ENCODE measurements at regions not wholly inside any gene's neighbourhood (a gene's known extent, or its start where the extent isn't known, plus 50 kb on each side); places are given as distances from the start of the nearest gene placed in this dataset.
A peak's percentile ranks its signal among the peaks of the same experiment; 100 is the strongest.

DNA sequence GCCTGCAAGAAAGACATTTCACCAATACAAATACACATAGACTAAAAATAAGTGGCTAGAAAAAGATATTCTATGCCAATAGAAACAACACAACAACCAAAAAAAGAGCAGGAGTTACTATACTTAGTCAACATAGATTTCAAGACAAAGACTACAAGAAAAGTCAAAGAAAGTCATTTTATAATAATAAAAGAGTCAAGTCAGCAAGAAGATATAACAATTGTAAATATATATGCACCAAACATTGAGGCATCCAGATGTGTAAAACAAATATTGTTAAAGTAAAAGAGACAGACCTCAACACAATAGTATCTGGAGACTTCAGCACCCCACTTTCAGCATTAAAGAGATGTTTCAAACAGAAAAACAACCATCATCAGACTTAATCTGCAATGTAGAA lies 104.6 kb downstream of the AMY1C start:
- H3K27me3 Mint-ChIP-seq: no peaks in the 10 kb centered on the region
- no peaks in the 10 kb centered on the region for H3K4me1 Mint-ChIP-seq
- ATAC-seq: no peak
- peaks cover 17% of the 10 kb centered on the region for H3K9me3 Mint-ChIP-seq
- no peaks in the 10 kb centered on the region for H3K36me3 Mint-ChIP-seq
- no peak overlapping the region for H3K27ac Mint-ChIP-seq
- H3K4me3 Mint-ChIP-seq: no peak overlapping the region

DNA sequence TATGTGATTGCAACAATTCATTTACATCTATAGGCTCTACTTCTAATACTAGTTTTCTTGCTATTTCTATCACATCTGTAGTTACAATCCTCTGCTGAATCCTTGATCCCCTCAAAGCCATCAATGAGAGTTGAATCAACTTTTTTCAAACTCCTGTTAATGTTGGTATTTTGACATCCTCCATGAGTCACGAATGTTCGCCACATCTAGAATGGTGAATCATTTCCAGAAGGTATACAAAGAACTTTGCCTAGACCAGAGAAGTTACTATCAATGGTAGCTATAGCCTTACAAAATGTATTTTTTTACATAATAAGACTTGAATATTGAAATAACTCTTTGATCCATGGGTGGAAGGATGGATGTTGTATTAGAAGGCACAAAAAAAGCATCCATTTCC lies 110.0 kb downstream of the AMY1C start:
- peaks cover 8% of the 10 kb centered on the region for H3K9me3 Mint-ChIP-seq
- H3K4me3 Mint-ChIP-seq: no peak overlapping the region
- no peak for ATAC-seq
- no peaks in the 10 kb centered on the region for H3K4me1 Mint-ChIP-seq
- no peaks in the 10 kb centered on the region for H3K36me3 Mint-ChIP-seq
- no peak overlapping the region for H3K27ac Mint-ChIP-seq
- H3K27me3 Mint-ChIP-seq: no peaks in the 10 kb centered on the region

DNA sequence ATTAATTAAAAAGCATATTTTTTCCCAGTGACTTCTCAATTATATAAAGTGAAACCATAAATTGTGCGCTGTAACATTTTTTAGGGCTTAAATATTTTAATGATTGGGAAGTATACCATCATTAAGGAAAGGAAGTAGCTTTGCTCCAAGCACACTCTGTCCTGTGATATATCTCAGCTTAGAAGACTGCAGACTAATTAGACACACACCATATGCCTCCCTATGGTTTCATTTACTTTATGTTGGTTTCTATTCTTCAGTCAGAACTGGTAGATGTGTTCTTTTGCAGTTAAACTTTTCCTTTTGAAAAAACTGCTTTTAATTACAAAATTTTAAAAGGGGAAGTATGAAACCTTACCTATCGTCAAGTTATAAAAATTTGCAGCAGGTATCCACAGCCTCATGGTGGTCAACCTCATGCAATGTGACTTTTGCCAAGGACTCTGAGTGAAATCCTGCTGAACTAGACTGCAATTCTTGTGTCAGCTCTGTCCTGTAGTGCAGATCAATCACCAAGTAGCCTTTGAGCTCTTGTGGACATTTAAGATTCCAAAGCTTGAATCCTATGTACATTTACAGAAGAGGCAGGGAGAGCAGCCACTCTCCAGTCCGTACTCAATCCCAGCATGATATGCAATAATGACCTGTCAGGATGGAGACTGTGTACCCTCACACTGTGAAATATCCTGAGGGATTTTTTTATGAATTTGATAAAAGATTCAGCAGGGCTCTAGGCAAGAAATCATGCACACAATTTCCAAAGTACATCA lies 149.1 kb downstream of the AMY1C start:
- no peak for ATAC-seq
- H3K4me3 Mint-ChIP-seq: no peak overlapping the region
- no peak overlapping the region for H3K27ac Mint-ChIP-seq
- no peaks in the 10 kb centered on the region for H3K36me3 Mint-ChIP-seq
- H3K27me3 Mint-ChIP-seq: no peaks in the 10 kb centered on the region
- peaks cover 3% of the 10 kb centered on the region for H3K9me3 Mint-ChIP-seq
- H3K4me1 Mint-ChIP-seq: no peaks in the 10 kb centered on the region

DNA sequence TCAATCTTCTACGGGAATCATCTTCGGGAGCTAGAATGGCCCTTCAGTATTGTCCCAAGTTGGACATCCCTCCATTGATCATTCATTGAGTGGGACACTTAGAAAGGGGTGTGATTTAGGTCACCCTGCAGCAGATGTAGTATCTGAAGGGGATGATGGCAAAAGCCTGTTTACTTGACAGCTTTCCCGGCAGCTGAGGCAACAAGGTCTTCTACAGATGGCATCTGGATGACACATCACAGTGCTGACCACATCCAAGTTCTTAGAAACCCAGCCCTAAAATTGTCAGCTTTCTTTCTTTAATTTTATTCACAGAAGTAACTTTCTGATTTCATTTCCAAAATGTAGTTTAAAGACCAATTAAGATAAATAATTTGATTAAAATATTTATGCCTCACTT lies 150.3 kb downstream of the AMY1C start:
- Mint-ChIP-seq H3K27ac (no peak overlapping the region), H3K4me1 (no peaks in the 10 kb centered on the region), H3K9me3 (peaks cover 3% of the 10 kb centered on the region), H3K27me3 (no peaks in the 10 kb centered on the region), H3K4me3 (no peak overlapping the region), H3K36me3 (no peaks in the 10 kb centered on the region)
- no peak for ATAC-seq

DNA sequence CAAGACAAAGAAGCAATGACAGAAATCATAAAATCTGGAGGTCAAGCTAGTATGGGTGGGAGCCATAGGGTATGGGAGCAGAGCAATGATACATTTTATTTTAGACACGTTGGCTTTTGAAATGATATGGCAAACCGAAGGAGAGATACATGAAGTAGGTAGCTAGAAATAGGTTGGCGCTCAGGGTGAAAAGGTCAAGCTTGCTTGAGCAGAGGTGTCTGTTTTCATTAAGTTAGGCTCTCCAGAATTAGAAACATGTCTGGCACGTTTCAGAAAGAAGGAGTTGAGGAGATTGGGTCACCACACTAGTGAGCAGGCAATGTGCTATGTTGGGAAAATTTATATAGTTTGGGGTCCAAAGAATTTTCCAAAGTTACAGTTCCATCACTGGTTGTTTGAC lies 151.4 kb downstream of the AMY1C start:
- Mint-ChIP-seq H3K27me3 (no peaks in the 10 kb centered on the region), H3K4me3 (no peak overlapping the region), H3K9me3 (peaks cover 3% of the 10 kb centered on the region), H3K27ac (no peak overlapping the region), H3K36me3 (no peaks in the 10 kb centered on the region), H3K4me1 (no peaks in the 10 kb centered on the region)
- no peak for ATAC-seq

DNA sequence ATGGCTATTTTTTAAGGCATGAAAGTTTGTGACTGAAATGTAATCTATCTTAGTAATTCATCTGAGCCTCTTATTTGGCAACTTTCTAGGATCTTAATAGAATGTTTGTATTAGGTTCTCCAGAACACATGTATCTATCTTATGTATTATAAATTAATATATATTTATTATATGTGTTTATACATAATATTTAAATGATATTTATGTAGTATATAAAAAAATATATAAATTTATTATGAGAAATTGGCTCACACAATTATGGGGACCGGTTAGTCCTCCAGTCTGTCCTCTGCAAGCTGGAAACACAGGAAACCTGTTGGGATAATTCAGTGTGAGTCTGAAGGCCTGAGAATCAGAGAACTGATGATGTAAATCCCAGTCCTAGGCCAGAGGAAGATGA lies 155.7 kb downstream of the AMY1C start:
- Mint-ChIP-seq H3K27me3 (no peaks in the 10 kb centered on the region), H3K27ac (no peak overlapping the region), H3K4me1 (peaks cover 7% of the 10 kb centered on the region), H3K9me3 (peaks cover 3% of the 10 kb centered on the region), H3K4me3 (no peak overlapping the region), H3K36me3 (no peaks in the 10 kb centered on the region)
- ATAC-seq: no peak

DNA sequence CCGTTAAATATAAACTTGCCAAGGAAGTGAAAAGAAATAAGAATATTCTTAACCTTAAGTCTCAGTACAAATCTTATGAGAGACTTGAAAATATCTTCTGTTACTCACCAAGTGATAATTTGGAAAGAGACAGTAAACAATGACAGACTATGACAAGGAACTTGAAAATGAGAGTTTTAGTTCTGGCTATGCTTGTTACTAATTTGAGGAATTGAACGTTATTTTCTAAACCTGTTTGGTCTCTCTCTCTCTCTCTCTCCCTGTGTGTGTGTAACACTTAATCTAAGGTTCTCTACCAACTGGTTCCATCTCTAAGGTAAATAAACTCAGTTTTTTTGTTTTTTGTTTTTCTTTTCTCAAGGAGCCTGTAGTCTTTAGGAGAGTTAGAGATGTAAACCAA lies 161.8 kb downstream of the AMY1C start:
- Mint-ChIP-seq H3K27me3 (no peaks in the 10 kb centered on the region), H3K9me3 (no peaks in the 10 kb centered on the region), H3K27ac (no peak overlapping the region), H3K4me1 (peaks cover 7% of the 10 kb centered on the region), H3K4me3 (no peak overlapping the region), H3K36me3 (no peaks in the 10 kb centered on the region)
- ATAC-seq: no peak

DNA sequence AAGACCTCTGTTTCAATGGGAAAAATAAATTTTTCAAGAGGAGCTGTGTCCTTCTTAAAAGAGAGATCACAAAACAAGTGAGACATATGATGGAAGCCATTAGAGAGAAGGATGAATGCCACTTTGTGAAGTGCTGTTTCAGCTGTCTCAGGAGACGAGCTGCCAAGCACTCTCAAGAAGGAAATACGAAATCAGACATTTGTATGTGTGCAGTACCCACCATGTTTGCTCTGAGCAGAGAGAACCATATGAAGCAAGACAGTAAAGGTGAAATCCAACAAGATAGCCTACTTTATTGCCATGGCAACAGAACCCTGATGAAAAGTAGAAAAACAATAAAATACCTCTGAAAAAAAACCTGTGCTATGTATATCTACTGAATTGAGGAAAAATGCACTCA lies 168.1 kb downstream of the AMY1C start:
- H3K27me3 Mint-ChIP-seq: no peaks in the 10 kb centered on the region
- no peak overlapping the region for H3K27ac Mint-ChIP-seq
- no peak for ATAC-seq
- no peaks in the 10 kb centered on the region for H3K36me3 Mint-ChIP-seq
- H3K9me3 Mint-ChIP-seq: no peaks in the 10 kb centered on the region
- H3K4me1 Mint-ChIP-seq: no peaks in the 10 kb centered on the region
- no peak overlapping the region for H3K4me3 Mint-ChIP-seq

DNA sequence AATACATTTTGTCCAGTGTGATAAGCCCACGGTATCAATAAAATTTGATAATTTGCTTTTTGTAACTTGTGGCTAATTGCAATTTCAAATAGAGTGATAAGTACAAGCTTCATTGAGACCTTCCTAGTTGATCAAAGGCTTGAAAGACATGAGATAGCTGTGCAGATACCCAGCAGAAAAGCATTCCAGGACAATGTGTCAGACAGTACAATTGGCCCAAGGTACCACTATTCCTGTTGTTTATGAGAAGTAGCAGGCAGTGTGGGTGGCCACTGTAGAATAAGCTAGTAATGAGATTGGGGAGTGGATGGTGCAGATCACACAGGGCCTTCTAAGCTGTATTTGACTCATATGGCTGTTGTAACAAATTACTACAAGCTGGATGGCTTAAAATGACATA lies 182.2 kb downstream of the AMY1C start:
- H3K4me3 Mint-ChIP-seq: no peak overlapping the region
- no peak overlapping the region for H3K27ac Mint-ChIP-seq
- no peaks in the 10 kb centered on the region for H3K36me3 Mint-ChIP-seq
- peaks cover 3% of the 10 kb centered on the region for H3K9me3 Mint-ChIP-seq
- ATAC-seq: no peak
- no peaks in the 10 kb centered on the region for H3K27me3 Mint-ChIP-seq
- H3K4me1 Mint-ChIP-seq: no peaks in the 10 kb centered on the region

DNA sequence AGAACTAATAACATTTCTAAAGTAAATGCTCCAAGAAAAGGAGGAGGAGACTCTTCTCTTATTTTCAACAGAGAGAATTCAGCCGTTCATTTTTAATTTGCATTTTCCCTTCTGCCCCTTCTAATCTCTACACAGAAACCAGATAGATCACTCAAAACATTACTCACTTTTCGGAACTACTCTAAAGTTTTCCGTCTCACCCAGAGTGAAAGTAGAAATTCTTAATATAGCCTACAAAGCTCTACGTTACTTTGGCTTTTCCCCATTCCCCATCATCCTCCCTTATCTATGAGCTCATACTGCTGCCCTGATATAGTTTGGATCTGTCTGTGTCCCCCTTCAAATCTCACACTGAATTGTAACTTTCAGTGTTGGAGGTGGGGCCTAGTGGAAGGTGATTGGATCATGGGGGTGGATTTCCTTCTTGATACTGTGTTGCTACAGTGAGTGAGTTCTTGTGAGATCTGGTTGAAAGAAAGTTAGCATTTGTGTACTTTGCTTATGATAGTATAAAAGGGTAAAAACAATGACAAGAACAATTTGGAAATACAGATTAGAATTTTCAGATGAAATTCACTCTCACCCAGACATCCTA lies 188.2 kb downstream of the AMY1C start:
- ATAC-seq: peak; percentile 80
- no peaks in the 10 kb centered on the region for H3K36me3 Mint-ChIP-seq
- no peaks in the 10 kb centered on the region for H3K9me3 Mint-ChIP-seq
- peak overlapping the region; percentile 80 for H3K27ac Mint-ChIP-seq
- no peaks in the 10 kb centered on the region for H3K27me3 Mint-ChIP-seq
- H3K4me1 Mint-ChIP-seq: no peaks in the 10 kb centered on the region
- peak overlapping the region; percentile 39 for H3K4me3 Mint-ChIP-seq

DNA sequence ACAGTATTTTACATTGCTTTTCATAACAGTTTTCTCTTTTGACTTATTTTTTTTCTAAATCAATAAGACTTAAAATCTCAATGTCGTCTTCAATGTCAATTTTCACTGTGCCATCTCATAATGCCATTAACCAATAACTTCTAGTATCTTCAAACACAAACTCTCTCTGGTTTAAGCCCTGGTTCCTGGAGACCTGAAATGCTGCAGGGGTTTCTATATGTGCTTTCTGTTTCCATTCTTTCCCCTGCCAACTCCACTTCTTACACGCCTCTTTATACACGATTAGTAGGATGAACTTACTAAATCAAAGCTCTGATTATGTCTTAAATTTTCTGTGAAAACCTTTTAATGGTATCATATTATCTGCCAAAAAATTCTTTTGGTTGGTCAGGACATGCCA lies 191.4 kb downstream of the AMY1C start:
- no peaks in the 10 kb centered on the region for H3K4me1 Mint-ChIP-seq
- no peak overlapping the region for H3K4me3 Mint-ChIP-seq
- no peaks in the 10 kb centered on the region for H3K9me3 Mint-ChIP-seq
- no peak overlapping the region for H3K27ac Mint-ChIP-seq
- ATAC-seq: no peak
- H3K27me3 Mint-ChIP-seq: no peaks in the 10 kb centered on the region
- no peaks in the 10 kb centered on the region for H3K36me3 Mint-ChIP-seq

DNA sequence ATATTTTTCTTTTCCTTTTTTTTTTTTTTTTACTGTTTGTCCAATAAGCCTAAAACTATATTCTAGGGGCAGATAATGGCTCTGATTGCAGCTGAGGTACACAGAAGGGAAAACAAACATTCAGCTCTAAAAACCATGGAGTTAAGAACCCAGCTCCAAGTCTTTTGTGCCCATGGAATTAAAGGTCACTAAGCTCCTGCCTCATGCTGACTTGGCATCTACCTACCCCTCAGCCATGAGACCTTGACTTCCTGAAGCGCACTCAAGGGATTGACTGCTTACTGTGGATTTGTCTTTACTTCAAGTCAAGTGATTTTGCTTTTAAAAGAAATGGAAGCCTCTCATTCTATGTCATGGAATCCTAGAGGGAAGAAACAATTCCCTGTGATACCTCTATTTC lies 192.3 kb downstream of the AMY1C start:
- Mint-ChIP-seq H3K4me3 (no peak overlapping the region), H3K27ac (no peak overlapping the region), H3K27me3 (no peaks in the 10 kb centered on the region), H3K9me3 (no peaks in the 10 kb centered on the region), H3K4me1 (no peaks in the 10 kb centered on the region), H3K36me3 (no peaks in the 10 kb centered on the region)
- no peak for ATAC-seq

DNA sequence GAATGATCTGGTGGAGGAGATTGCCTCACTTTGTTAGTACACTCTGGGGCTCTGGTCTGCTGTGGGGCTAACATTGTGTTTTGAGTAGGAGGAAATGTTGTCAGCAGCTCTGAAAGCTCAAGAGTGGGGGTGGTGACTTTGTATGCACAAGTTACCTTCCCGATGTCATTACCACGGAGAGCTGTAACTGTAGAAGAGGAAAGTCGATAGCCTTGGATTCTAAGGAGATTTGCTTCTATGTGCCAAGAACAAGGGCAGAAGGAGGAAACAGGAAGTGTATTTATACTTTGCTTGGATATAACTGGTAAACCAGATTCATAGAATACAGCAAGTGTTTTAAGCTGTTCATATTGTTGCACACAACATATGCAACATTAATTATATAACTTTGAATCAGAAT lies 196.1 kb downstream of the AMY1C start:
- Mint-ChIP-seq H3K27me3 (no peaks in the 10 kb centered on the region), H3K27ac (no peak overlapping the region), H3K9me3 (no peaks in the 10 kb centered on the region), H3K4me3 (no peak overlapping the region), H3K4me1 (no peaks in the 10 kb centered on the region), H3K36me3 (no peaks in the 10 kb centered on the region)
- ATAC-seq: no peak

DNA sequence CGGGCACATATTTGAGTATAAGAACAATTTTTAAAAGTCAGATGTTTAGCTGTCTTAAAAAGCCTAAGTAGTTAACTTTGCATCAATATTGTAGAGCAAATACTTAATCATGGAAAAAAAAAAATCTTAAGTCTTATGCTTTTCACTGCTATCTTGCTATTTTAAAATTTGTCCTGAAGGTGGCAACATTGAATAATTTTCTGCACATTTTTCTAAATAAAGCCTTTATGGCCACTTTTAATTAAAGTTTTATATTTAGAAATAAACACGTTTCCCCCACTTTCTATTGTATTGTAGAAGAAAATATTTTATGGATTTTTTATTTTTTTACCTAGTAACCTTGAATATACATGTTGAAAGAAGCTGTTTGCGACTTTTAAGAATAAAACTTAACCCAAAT lies 198.8 kb downstream of the AMY1C start:
- Mint-ChIP-seq H3K9me3 (no peaks in the 10 kb centered on the region), H3K27me3 (no peaks in the 10 kb centered on the region), H3K4me3 (no peak overlapping the region)

DNA sequence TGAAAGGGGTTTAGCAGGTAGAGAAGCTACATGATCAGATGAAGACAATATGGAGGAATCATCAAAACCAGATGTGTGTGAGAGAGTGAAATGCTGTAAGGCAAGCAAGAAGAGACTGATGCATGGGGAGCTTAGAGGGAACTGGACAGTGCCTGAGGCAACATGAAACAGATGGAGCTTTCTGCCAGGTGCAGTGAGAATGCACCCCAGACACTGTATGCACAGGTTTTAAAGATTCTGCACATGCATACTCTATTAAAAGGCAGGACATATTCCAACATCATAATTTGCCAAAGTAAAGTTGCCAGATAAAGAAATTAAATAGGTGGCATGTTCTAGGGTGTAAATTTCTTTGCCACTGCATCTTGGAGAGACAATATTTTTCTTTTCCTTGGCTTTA lies 200.1 kb downstream of the AMY1C start:
- H3K9me3 Mint-ChIP-seq: no peaks in the 10 kb centered on the region
- H3K27me3 Mint-ChIP-seq: no peaks in the 10 kb centered on the region
- no peak overlapping the region for H3K4me3 Mint-ChIP-seq
- H3K27ac Mint-ChIP-seq: no peak overlapping the region
- no peaks in the 10 kb centered on the region for H3K4me1 Mint-ChIP-seq
- H3K36me3 Mint-ChIP-seq: no peaks in the 10 kb centered on the region
- ATAC-seq: peak; percentile 20

More for the DNA sequence above, 198.8 kb downstream of the AMY1C start:
- Mint-ChIP-seq H3K4me1 (no peaks in the 10 kb centered on the region), H3K36me3 (no peaks in the 10 kb centered on the region), H3K27ac (no peak overlapping the region)
- no peak for ATAC-seq

DNA sequence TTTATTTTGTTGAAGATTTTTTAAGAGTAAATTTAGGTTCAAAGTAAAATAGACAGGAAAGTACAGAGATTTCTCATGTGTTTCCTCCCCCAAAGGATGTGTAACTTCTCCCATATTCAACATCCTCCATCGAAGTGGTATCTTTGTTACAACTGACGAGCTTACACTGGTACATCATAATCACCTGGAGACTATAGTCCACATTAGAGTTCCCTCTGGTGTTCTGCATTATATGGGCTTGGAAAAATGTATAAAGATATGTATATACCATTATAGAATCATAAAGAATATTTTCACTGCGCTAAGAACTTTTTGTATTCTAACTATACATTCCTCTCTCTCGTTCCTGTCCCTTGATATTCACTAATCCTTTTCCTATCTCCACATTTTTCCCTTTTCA lies 203.7 kb downstream of the AMY1C start:
- H3K9me3 Mint-ChIP-seq: no peaks in the 10 kb centered on the region
- peaks cover 2% of the 10 kb centered on the region for H3K4me1 Mint-ChIP-seq
- H3K27me3 Mint-ChIP-seq: no peaks in the 10 kb centered on the region
- H3K4me3 Mint-ChIP-seq: no peak overlapping the region
- ATAC-seq: no peak
- H3K27ac Mint-ChIP-seq: no peak overlapping the region
- H3K36me3 Mint-ChIP-seq: no peaks in the 10 kb centered on the region

Measured in stimulated activated memory B cell treated with anti-CD40 and anti-IgM and Interleukin-4, amounts not matched to agents 10 μg/mL and 1 μg/mL and 100 μg/mL, for 72 hours (primary cell).